ENCODE measurements at regions not wholly inside any gene's neighbourhood (a gene's known extent, or its start where the extent isn't known, plus 50 kb on each side); places are given as distances from the start of the nearest gene placed in this dataset.

DNA sequence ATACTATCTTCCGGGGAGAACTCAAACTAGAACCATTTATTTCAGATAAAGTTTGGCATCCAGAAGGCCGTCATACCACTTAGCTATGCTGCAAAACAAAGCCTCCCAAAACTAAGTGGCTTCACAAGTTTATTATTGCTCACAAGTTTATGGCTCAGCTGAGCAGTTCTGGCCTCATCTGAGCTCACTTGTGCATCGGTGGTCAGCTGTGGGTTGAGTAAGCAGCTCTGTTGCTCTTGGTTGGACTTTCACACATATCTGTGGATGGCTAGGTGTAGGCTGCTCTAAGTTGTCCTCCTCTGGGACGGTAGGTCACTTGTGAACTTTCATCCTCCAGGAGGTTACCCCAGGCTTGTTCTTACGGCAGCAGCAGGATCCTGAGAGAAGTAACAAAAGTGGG is 162.7 kb downstream of the BTG1 start:
- TF ChIP-seq, protein P1, sequence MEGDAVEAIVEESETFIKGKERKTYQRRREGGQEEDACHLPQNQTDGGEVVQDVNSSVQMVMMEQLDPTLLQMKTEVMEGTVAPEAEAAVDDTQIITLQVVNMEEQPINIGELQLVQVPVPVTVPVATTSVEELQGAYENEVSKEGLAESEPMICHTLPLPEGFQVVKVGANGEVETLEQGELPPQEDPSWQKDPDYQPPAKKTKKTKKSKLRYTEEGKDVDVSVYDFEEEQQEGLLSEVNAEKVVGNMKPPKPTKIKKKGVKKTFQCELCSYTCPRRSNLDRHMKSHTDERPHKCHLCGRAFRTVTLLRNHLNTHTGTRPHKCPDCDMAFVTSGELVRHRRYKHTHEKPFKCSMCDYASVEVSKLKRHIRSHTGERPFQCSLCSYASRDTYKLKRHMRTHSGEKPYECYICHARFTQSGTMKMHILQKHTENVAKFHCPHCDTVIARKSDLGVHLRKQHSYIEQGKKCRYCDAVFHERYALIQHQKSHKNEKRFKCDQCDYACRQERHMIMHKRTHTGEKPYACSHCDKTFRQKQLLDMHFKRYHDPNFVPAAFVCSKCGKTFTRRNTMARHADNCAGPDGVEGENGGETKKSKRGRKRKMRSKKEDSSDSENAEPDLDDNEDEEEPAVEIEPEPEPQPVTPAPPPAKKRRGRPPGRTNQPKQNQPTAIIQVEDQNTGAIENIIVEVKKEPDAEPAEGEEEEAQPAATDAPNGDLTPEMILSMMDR (IDR thresholded peaks at IDR 0.05): no peak
- no peak for TF ChIP-seq POLR2AphosphoS5 (IDR thresholded peaks at IDR 0.05)
- TF ChIP-seq EP300 (IDR thresholded peaks at IDR 0.05): no peak
- TF ChIP-seq POLR2A (IDR thresholded peaks at IDR 0.05): no peak

All from sigmoid colon (tissue), 4 donors.